ENCODE measurements at regions not wholly inside any gene's neighbourhood (a gene's known extent, or its start where the extent isn't known, plus 50 kb on each side); places are given as distances from the start of the nearest gene placed in this dataset.
A peak's percentile ranks its signal among the peaks of the same experiment; 100 is the strongest.
"Not testable (repeated sequence)": the region's sequence is repeated elsewhere in the genome, so short reads cannot be mapped to it uniquely, and the experiment has no call there.

DNA sequence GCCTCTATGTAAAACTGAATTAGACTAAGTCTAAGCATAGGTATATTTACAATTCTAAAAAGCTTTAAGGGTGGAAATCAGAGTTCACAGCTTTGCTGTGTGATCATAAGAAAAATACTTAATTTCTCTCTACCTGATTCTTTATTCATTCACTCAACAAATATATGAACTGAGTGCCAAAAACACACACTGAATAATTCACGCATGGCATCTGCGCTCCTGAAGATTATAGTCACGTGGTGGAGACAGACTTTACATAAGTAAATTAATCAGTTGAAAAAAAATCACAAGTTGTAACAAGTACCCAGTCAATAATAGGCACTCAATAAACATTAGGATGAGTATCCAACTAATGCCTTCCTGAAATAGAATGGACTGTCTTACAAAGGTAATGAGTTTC is 351.6 kb downstream of the METTL4 start:
- DNase-seq (ENCODE audit: low read depth) = no peak

DNA sequence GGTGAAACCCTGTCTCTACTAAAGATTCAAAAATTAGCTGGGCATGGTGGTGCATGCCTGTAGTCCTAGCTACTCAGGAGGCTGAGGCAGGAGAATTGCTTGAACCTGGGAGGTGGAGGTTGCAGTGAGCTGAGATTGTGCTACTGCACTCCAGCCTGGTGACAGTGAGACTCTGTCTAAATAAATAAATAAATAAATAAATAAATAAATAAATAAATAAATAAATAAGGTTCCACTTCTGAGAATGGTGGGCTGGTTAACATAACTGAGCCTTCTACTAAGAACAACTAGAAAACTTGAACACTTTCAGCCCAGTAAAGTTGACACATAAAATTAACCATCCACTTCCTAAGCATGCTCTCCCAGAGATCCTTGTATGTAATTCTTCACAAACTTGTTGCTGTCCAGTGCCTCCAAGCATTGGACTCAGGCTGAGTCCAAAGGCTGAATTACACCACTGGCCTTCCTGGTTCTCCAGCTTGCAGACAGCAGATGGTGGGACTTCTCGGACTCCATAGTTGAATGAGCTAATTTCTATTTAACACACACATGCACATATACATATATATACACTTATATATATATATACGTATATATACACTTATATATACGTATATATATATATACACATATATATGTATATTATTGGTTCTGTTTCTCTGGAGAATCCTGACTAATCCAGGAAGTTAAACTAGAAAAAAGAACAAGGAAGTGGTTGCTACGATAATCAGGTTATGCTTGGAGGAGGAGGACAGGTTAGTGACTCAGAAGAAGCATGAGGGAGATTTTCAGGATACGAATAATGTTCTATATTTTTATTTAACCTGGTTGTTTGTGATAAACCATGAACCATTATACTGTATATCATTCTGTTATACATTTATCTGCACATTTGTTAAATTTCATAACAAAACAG is 348.8 kb downstream of the METTL4 start:
- no peak for DNase-seq (ENCODE audit: low read depth)

DNA sequence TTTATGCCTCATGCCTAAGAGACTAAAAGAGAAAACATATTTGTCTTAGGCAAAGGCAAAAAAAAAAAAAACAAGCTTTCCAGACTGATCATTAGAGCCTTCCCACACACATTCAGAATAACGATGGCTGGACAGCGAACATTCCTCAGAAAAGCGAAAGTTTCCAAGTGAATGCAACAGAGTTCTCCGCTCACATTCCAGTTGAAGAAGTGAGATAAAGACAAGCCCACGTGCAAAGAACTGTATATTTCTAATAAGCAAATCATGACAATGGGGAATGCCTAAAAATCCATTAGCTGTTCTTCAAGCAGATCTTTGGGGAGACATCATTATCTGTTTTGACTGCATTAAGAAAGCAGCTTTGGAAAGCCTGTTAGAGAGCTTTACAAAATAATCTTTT is 347.9 kb downstream of the METTL4 start:
- DNase-seq (ENCODE audit: low read depth) = peak; percentile 50

DNA sequence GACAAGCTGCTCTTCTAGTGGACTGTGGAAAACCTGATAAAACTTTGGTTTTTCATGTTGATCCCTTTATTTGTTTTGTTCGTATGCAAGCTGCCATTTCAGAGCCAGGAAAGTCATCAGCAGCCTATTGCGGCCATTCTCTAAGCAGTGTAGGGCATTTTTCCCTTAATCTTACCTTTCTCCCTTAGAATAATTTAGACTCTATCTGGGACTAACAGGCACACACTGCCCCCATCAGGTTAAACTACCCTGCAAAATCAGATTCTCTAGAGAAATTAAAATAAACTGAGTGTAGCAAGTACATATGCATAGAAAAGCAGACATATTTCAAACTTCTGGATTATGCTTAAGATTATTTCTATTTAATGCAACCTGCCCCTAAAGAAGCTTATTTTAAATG is 347.5 kb downstream of the METTL4 start:
- DNase-seq (ENCODE audit: low read depth) = peak; percentile 29

DNA sequence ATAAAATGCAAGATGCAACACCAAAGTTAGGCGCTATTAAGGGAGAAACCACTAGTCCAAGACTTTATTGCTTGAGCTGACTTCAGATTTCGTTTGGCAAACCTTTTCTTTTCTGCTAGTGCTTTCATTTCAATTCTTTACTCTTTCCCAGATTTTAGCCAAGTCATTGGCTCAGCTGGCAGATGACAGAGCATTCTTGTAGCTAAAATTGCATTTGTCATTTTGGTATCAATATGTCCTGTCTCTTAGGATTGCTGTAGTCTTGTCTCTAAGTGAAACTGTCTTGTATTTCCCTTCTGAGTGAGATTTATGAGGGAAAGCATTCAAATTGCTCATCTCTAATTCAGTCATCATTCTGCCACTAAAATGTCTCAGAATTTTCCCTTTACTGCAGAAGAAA is 335.1 kb downstream of the METTL4 start:
- no peak for DNase-seq (ENCODE audit: low read depth)

DNA sequence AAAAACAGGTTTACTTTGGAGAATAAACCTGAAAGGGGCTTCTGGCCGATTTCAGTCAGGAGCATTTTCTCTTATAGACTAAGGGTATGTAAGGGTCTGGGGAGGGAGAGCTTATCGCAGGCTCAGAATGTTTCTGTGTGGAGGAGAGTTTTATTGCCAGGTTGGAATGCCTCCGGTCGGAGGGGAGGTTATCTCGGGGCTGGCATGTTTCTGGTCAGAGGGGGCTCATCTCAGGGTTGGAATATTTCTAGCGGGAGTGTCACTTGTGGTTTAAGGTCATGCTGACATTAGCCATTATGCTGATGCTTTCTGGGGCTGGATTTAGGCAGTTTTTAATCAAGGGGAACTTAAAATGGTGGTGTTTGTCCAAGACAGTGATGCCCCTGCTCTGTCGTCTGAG is 333.6 kb downstream of the METTL4 start:
- no peak for DNase-seq (ENCODE audit: low read depth)

DNA sequence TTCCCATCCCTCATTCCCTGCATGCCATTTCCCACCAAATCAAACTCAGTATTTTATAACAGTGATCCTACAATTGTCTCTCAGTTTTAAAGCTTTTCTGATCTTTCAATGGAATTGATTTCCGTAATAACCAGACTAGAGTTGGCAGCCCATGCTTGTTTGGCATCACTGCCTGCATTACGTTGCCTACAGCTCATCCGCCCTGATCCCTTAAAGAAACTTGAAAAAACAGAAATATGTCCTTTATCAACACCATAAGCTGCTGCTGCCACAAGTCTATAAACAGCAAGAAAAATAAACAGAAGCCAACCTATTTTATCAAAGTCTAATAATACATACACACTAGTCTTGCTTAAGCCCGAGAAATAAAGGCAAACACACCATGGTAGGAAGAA is 331.0 kb downstream of the METTL4 start:
- DNase-seq (ENCODE audit: low read depth) = no peak

DNA sequence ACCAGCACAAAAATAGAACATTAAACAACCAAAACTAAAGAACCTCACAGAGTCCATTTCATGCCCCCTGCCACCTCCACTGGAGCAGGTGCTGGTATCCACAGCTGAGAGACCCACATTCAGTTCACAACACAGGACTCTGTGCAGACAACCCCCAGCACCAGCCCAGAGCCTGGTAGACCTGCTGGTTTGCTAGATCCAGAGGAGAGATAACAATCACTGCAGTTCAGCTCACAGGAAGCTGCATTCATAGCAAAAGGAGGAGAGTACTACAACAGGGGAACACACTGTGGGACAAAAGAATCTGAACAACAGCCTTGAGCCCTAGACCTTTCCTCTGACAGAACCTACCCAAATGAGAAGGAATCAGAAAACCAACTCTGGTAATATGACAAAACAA is 326.7 kb downstream of the METTL4 start:
- no peak for DNase-seq (ENCODE audit: low read depth)

DNA sequence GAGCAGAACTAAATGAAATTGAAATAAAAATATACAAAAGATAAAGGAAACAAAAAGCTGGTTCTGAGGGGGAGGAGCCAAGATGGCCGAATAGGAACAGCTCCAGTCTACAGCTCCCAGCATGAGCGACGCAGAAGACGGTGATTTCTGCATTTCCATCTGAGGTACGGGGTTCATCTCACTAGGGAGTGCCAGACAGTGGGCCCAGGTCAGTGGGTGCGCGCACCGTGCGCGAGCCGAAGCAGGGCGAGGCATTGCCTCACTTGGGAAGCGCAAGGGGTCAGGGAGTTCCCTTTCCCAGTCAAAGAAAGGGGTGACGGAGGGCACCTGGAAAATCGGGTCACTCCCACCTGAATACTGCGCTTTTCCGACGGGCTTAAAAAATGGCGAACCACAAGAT is 324.2 kb downstream of the METTL4 start:
- DNase-seq (ENCODE audit: low read depth) = not testable (repeated sequence)

DNA sequence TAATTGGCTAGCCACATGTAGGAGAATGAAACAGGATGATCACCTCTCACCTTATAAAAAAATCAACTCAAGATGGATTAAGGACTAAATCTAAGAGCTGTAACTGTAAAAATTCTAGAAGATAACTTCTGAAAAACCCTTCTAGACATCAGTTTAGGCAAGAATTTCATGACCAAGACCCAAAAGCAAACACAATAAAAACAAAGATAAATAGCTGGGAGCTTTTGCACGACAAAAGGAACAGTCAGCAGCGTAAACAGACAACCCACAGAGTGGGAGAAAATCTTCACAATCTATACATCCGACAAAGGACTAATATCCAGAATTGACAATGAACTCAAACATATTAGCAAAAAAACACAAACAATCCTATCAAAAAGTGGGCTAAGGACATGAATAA is 316.3 kb downstream of the METTL4 start:
- DNase-seq (ENCODE audit: low read depth) = no peak

DNA sequence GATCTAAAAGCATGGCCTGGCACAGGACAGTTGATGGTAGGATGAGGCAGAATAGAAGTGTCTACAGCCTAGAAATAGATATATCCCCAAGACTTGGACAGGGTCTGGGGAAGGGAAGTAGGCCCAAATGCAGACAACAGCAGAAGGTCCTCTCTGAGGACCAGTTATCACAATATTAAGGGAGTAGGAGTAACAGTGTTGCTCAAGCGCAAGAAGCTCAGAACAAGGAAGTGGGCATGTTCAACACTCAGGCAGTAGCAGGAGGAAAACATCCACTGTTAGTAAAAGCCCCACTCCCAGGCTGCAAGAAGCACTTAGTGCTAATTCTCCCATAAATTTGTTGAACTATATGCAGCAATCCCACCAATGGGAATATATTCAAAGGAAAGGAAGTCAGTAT is 314.7 kb downstream of the METTL4 start:
- DNase-seq (ENCODE audit: low read depth) = no peak

DNA sequence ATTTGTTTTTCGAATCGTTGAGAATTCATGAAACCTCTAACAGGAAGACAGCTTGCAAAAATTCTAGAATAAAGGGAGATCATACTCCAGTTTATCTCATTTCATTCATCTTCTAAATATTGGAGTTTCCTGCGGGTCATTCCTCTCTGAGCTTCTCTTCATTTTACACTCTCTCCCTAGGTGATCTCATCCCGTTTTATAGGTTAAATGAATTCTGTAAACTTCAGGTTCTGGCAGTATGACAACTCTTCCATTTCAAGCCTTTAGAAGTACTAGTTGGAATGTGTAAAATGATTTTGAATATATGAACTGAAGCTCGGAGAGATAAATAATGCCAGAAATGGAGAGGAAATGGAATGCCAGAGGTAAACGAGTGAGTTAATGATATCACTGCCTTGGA is 312.4 kb downstream of the METTL4 start:
- no peak for DNase-seq (ENCODE audit: low read depth)

DNA sequence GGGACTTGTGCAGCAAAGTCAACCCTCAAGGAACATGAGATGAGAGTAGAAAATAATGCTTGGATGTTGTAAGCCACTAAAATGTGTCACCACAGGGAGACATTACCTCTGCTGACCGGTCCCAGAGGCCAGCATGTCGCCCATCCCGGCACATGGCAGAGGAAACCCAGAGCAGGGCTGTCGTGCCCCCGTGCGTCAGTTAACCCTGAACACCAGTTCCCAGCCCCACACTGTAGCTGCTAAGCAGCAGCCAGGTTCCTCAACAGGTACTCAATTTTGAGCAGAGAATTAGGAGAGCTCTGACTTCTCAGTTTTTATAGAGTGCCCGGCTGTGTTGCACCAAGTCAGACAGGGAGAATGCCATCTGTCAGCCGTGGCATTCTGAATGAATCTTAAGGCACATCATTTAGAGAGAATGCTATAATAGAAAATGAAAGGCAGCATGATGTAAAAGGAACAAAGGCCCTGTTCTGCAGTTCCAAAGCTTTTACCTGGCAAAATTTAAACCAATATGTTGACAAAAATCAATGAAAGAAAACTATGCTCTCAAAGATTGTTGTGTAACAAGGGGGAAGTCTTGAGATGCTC is 307.9 kb downstream of the METTL4 start:
- DNase-seq (ENCODE audit: low read depth) = no peak

DNA sequence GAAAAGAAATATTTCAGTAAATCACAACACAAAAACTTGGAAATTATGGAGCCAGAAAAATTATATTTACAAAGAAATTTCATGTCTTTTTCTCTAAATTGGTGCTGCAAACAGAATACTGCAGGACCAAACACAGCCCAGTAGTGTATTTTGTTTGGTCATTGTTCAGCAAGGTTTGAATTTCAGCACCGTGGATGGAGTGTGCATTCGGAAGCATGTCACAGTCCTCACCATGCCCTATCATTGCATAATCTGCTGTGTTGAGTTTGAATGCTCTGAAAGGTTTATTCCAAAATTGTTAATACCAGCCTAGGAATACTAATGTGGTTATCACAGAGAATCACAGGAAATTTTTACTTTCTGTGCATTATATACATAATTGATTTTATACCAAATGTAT is 296.7 kb downstream of the METTL4 start:
- DNase-seq (ENCODE audit: low read depth) = no peak

DNA sequence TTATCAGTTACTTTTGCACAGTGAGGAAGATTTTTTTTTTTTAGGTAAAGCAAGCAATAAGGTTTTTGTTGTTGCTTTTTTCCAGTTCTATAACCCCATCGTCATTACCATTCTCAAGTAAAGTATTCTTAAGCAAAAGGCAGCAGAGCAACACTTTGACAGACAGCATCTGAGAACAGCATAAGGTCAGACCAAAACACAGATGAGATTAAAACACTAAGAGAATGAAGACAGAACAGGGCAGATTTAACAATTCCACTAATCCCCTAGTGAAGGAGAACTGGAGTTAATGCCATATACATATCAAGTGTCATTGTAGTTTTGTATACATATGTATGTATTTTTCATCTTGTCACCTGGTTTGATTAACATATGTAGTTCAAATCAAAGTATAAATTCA is 290.2 kb downstream of the METTL4 start:
- no peak for DNase-seq (ENCODE audit: low read depth)

DNA sequence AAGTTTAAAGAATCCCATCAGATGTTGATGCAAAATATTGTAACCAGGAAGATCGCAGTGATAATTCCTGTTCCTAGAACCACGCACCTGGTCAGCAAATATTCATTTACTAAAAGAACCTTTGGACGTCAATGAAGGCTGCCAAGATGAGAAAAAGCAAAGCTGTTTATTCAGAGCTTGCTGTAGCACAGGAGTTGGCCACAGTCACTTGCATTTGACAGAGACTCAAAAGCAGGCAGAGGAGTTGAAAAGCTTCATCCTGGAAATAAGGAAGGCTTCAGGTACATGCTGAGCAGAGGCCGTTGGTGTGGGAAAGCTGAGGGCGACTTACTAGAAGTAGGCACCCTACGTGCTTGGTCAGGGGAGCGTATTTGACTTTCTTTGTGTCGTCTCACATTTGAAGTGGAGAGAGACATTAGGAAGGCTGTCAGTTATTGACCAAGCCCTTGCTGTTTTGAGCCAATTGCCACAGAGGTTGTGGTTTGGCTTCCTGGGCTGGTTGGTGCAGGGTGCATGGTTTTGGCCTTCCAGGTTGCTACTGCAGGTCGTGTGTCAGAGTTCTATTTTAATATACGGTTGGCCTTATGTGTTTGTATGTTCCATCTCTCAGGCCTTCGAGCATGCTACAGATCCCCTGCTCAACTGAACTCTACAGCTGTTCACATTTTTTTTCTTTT is 289.6 kb downstream of the METTL4 start:
- no peak for DNase-seq (ENCODE audit: low read depth)

DNA sequence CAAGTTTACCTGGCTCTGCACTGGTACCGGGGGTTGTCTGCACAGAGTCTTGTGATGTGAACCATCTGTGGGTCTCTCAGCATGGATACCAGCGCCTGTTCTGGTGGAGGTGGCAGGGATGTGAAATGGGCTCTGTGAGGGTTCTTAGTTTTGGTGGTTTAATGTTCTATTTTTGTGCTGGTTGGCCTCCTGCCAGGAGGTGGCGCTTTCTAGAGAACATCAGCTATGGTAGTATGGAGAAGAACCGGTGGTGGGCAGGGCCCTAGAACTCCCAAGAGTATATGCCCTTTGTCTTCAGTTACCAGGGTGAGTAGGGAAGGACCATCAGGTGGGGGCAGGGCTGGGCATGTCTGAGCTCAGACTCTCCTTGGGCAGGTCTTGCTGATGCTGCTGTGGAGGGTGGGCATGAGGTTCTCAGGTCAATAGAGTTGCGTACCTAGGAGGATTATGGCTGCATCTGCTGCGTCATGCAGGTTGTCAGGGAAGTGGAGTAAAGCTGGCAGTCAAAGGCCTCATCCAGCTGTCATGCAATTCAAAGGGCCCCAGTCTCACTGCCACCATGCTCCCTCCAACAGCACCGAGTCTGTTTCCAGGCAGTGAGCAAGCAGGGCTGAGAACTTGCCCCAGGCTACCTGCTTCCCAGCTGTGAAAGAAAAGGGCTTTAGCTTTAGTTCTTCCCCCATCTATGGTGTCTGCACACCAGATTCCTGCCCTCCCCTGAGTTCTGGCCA is 278.0 kb downstream of the METTL4 start:
- DNase-seq (ENCODE audit: low read depth) = no peak

DNA sequence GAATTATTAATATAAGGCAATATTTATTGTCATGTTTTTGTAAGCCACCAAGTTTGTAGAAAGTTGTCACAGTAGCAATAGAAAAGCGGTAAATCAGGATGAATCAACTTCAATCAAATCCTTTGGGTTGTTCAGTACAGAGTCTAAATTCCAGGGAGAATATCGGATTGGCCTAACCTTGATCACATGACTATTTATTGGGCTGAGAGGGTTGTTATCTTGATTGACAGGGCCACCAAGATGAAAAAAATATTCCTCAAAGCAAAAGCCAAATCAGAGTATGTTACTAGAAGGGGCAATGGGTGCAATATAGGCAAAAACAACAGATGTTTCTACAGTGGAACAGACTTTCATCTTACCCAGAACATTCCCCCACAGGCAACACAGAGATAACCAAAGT is 270.0 kb downstream of the METTL4 start:
- no peak for DNase-seq (ENCODE audit: low read depth)

DNA sequence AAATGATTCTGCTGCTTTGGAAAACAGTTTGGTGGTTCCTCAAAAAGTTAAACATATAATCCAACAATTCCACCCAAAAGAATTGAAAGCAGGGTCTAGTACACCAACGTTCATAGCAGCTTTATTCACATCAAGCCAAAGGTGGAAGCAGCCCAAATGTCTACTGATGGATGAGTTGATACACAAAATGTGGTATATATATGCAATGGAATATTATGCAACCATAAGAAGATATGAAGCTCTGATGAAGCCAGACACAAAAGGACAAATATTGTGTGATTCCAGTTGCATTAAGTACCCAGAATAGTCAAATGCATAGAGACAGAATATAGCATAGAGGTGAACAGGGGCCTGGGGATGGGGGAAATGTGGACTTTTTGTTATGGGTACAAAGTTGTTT is 269.3 kb downstream of the METTL4 start:
- DNase-seq (ENCODE audit: low read depth) = no peak

DNA sequence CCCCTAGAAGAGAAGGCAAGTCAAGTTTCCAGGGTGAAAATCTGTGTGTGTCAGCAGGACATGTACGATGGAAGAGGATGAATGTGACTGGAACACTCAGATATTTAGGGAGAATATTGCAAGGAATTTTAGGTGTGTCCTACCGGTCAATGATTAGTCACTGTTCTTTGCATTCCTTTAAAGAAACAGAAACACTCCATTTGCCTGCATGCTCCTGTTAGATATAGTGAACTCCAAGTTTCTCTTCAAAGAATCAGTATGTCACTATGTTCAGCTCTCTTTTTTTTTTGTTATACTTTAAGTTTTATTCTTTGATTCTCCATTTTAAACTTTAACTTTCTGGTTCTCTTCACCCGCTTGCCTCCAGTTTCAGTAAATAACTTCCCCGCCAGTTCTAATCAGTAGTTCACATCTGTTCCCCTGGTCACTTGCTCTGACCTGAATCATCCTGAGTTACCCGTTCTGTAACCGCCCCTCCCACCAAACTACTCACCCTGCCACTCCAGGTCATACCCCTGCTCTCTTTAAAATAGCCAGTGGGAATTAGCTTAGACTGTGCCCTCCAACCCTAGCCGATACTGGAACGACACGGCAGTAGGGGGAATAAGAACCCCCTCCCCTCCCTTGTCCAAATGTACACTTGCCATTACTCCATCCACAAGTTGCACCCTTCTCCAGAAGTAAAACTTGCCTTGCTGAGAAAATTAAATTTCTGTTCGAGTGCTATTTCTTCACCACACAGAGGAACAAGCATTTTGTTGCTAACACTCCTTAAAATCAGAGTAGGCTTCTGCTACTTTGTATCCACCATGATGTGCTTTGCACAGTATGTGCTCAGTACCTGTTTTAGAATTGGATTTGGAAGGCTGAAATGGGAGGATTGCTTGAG is 268.4 kb downstream of the METTL4 start:
- no peak for DNase-seq (ENCODE audit: low read depth)

DNA sequence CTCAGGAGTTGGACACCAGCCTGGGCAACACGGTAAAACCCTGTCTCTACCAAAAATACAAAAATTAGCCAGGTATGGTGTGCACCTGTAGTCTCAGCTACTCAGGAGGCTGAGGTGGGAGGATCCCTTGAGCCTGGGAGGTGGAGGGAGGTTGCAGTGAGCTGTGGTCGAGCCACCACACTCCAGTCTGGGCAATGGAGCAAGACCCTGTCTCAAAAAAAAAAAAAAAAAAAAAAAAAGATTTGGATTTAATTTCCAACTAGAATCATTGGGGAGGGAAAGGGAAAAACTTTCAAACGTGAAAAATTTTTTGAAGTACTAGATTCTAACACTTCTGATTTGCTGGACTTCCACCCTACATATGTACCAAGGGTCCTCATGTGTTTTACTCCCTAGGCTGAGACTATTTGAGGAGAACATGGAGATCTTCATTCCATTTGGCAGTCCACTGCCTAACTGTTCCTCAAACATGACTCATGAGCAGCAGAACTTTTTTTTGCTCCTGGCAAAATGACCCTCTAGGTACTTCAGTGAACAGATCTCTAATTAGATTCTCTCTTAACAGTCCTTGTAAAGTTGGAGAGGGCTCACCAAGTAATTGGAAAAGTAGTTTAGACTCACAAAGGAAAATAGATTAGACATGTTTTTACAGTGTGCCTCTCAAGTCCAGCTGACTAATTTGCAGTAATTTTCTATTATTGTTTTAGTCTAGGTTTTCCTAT is 267.6 kb downstream of the METTL4 start:
- no peak for DNase-seq (ENCODE audit: low read depth)
